WTC11 (cell line): ENCODE measurements at regions not wholly inside any gene's neighbourhood (a gene's known extent, or its start where the extent isn't known, plus 50 kb on each side); places are given as distances from the start of the nearest gene placed in this dataset.

ENCODE experiments used
- ATAC-seq: fragments of 200-7000 bp; cut with Tn5 transposase; 2 replicates; pipeline ENCODE4 v1.10.0; 2021; ENCODE audit warnings: mild to moderate bottlenecking, moderate library complexity
- CTCF ChIA-PET: fragments of 300-600 bp; sonication (Branson Sonifier 250); formaldehyde crosslinking; loops from one replicate; lab custom pipeline; 2021; ENCODE audit warnings: antibody characterized with exemption; lab: Charles Lee
- POLR2A ChIA-PET: fragments of 350-600 bp; sonication (Branson Sonifier 250); formaldehyde crosslinking; loops from one replicate; lab custom pipeline; 2021; ENCODE audit warnings: antibody characterized with exemption; lab: Charles Lee
- DNase-seq: peaks from one replicate; pipeline ENCODE4 v3.0.0; 2021; ENCODE audit warnings: low spot score
- H3K27ac Mint-ChIP-seq: 2 replicates; pipeline ENCODE4 v1.8.0; 2021; ENCODE audit warnings: mixed read lengths
- H3K27me3 Mint-ChIP-seq: 2 replicates; pipeline ENCODE4 v1.8.0; 2021; ENCODE audit warnings: low read depth, mild to moderate bottlenecking, moderate library complexity, mixed read lengths
- H3K36me3 Mint-ChIP-seq: 2 replicates; pipeline ENCODE4 v1.8.0; 2021; ENCODE audit warnings: mixed read lengths
- H3K4me1 Mint-ChIP-seq: 2 replicates; pipeline ENCODE4 v1.8.0; 2022; ENCODE audit warnings: mixed read lengths
- H3K4me3 Mint-ChIP-seq: 2 replicates; pipeline ENCODE4 v1.8.0; 2021; ENCODE audit warnings: mild to moderate bottlenecking, moderate library complexity, mixed read lengths
- H3K9me3 Mint-ChIP-seq: 2 replicates; pipeline ENCODE4 v1.8.0; 2021; ENCODE audit warnings: mixed read lengths
- AR ChIP-seq: fragments of 250-450 bp; sonication (Bioruptor Pico); IDR thresholded peaks from 2 replicates; pipeline ENCODE4 v1.9.0; 2021; ENCODE audit warnings: mild to moderate bottlenecking
- E2F5 ChIP-seq: sonication (generic); formaldehyde crosslinking; IDR thresholded peaks from 2 replicates; pipeline ENCODE4 v1.8.1; 2022; ENCODE audit warnings: mild to moderate bottlenecking, moderate library complexity, missing genetic modification reagents
- FOXJ3 ChIP-seq: sonication (generic); formaldehyde crosslinking; IDR thresholded peaks from 2 replicates; pipeline ENCODE4 v1.9.0; 2021; ENCODE audit warnings: missing genetic modification reagents, mild to moderate bottlenecking, borderline replicate concordance
- JAZF1 ChIP-seq: fragments of 250-450 bp; sonication (Bioruptor Pico); IDR thresholded peaks from 2 replicates; pipeline ENCODE4 v1.9.0; 2021; ENCODE audit warnings: moderate library complexity, mild to moderate bottlenecking, inconsistent platforms
- NFYB ChIP-seq: sonication (generic); formaldehyde crosslinking; conservative IDR thresholded peaks from 2 replicates; pipeline ENCODE4 v1.8.0; 2022; ENCODE audit warnings: low read depth, missing genetic modification reagents
- OVOL2 ChIP-seq: fragments of 250-450 bp; sonication (Bioruptor Pico); IDR thresholded peaks from 2 replicates; pipeline ENCODE4 v1.9.0; 2021; ENCODE audit warnings: mild to moderate bottlenecking, borderline replicate concordance
- PRRX2 ChIP-seq: fragments of 250-450 bp; sonication (Bioruptor Pico); IDR thresholded peaks from 2 replicates; pipeline ENCODE4 v1.8.0; 2021; ENCODE audit warnings: mild to moderate bottlenecking
- SOX15 ChIP-seq: fragments of 250-450 bp; sonication (Bioruptor Pico); IDR thresholded peaks from 2 replicates; pipeline ENCODE4 v1.9.0; 2021; ENCODE audit warnings: mild to moderate bottlenecking
- TEAD4 ChIP-seq: sonication (generic); formaldehyde crosslinking; IDR thresholded peaks from 2 replicates; pipeline ENCODE4 v1.8.0; 2022; ENCODE audit warnings: mild to moderate bottlenecking, missing genetic modification reagents
- ZMAT4 ChIP-seq: fragments of 250-450 bp; sonication (Bioruptor Pico); IDR thresholded peaks from 2 replicates; pipeline ENCODE4 v1.9.0; 2021; ENCODE audit warnings: mild to moderate bottlenecking
- ZNF219 ChIP-seq: sonication (generic); formaldehyde crosslinking; IDR thresholded peaks from 2 replicates; pipeline ENCODE4 v1.8.0; 2023; ENCODE audit warnings: missing genetic modification reagents, mild to moderate bottlenecking, borderline replicate concordance
- ZNF317 ChIP-seq: sonication (generic); formaldehyde crosslinking; IDR thresholded peaks from 2 replicates; pipeline ENCODE4 v1.8.1; 2023; ENCODE audit warnings: low read depth, mild to moderate bottlenecking, moderate library complexity, missing genetic modification reagents, borderline replicate concordance
- ZNF425 ChIP-seq: fragments of 250-450 bp; sonication (Bioruptor Pico); conservative IDR thresholded peaks from 2 replicates; pipeline ENCODE4 v1.9.0; 2021; ENCODE audit warnings: mild to moderate bottlenecking
- ZNF671 ChIP-seq: fragments of 250-450 bp; sonication (Bioruptor Pico); IDR thresholded peaks from 2 replicates; pipeline ENCODE4 v1.8.0; 2021; ENCODE audit warnings: mild to moderate bottlenecking
- TF ChIP-seq, protein P1 (sequence below): sonication (generic); formaldehyde crosslinking; IDR thresholded peaks from 2 replicates; pipeline ENCODE4 v1.8.0; 2022; ENCODE audit warnings: mild to moderate bottlenecking, missing genetic modification reagents
- TF ChIP-seq, protein P2 (sequence below): fragments of 200-600 bp; IDR thresholded peaks from 2 replicates; pipeline ENCODE4 v1.8.0; 2022; ENCODE audit warnings: antibody characterized with exemption
- TF ChIP-seq, protein P3 (sequence below): fragments of 250-450 bp; sonication (Bioruptor Pico); IDR thresholded peaks from 2 replicates; pipeline ENCODE4 v1.9.0; 2021; ENCODE audit warnings: moderate library complexity, mild to moderate bottlenecking, inconsistent platforms, borderline replicate concordance

DNA sequence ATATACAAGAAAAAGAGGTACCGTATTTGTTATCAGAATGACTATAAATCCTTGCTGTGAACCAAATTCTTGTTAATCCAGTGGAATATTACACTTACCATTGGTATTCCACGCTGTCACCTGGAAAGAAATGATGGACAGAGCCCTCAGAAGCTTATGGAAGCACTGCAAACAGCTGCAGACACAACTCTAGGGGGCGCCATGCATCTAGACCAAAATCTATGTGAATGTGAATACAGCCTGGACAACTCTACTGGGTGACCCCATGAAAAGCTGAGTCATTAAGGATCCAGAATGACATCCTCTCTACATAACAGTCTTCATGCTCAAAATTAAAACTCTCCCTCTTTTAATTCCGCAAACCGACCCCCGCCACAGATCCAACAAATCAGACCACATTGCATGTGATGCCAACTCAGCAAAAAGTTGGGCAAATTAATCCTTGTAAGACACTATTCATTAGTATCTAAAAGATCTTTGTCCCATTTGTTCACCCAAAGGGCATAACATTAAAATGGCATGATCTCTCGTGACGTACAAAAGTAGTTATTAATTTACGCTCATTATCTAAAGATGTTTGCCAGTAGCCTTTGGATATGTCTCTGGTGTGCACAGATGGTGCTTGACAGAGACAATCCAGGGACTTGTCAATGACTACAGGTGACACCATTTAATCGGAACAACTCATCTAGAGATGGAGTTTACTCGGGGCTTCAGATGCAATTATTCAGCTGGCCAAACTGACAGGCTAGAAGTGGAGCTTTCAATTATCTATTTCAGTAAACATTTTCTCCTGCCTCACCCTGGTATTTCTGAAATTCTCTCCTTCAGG is 552.7 kb upstream of the PSMD7 start:
- peak; percentile 52 for DNase-seq
- no peaks in the 10 kb centered on the region for H3K27me3 Mint-ChIP-seq
- H3K36me3 Mint-ChIP-seq: no peaks in the 10 kb centered on the region; the same call in 1 of the 2 replicates
- CTCF ChIA-PET: interaction anchor here (0.5 to 2.6 kb wide), 24 partner anchors 8 to 1609 kb away, joined by 3 to 21 read pairs (median 5); no protein-coding TSS in a partner anchor
- no peak overlapping the region; the same call in 1 of the 2 replicates for H3K27ac Mint-ChIP-seq
- peaks cover 21% of the 10 kb centered on the region for H3K9me3 Mint-ChIP-seq
- TF ChIP-seq JAZF1 (CRISPR knock-in tag) (no peak), TEAD4 (CRISPR knock-in tag) (no peak), SOX15 (no peak), ZNF425 (CRISPR knock-in tag) (no peak)
- TF ChIP-seq, protein P1, sequence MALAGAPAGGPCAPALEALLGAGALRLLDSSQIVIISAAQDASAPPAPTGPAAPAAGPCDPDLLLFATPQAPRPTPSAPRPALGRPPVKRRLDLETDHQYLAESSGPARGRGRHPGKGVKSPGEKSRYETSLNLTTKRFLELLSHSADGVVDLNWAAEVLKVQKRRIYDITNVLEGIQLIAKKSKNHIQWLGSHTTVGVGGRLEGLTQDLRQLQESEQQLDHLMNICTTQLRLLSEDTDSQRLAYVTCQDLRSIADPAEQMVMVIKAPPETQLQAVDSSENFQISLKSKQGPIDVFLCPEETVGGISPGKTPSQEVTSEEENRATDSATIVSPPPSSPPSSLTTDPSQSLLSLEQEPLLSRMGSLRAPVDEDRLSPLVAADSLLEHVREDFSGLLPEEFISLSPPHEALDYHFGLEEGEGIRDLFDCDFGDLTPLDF (CRISPR knock-in tag): no peak
- TF ChIP-seq, protein P2, sequence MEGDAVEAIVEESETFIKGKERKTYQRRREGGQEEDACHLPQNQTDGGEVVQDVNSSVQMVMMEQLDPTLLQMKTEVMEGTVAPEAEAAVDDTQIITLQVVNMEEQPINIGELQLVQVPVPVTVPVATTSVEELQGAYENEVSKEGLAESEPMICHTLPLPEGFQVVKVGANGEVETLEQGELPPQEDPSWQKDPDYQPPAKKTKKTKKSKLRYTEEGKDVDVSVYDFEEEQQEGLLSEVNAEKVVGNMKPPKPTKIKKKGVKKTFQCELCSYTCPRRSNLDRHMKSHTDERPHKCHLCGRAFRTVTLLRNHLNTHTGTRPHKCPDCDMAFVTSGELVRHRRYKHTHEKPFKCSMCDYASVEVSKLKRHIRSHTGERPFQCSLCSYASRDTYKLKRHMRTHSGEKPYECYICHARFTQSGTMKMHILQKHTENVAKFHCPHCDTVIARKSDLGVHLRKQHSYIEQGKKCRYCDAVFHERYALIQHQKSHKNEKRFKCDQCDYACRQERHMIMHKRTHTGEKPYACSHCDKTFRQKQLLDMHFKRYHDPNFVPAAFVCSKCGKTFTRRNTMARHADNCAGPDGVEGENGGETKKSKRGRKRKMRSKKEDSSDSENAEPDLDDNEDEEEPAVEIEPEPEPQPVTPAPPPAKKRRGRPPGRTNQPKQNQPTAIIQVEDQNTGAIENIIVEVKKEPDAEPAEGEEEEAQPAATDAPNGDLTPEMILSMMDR: peak; percentile 36; the same call in 1 of the 2 replicates
- TF ChIP-seq, all 79 proteins: peak for 1
- no peak overlapping the region for H3K4me3 Mint-ChIP-seq
- ATAC-seq: peak; percentile 50
- POLR2A ChIA-PET: interaction anchor here (0.7 kb wide), 1 partner anchor 56 kb away, joined by 3 read pairs; no protein-coding TSS in a partner anchor
- H3K4me1 Mint-ChIP-seq: peaks cover 12% of the 10 kb centered on the region

GRCh38 chr16:73739049-73739769 is 557.4 kb upstream of the PSMD7 start:
- Mint-ChIP-seq H3K9me3 (peaks cover 45% of the 10 kb centered on the region), H3K4me1 (peaks cover 6% of the 10 kb centered on the region), H3K36me3 (peaks cover 18% of the 10 kb centered on the region), H3K4me3 (no peak overlapping the region), H3K27ac (no peak overlapping the region), H3K27me3 (no peaks in the 10 kb centered on the region)
- CTCF ChIA-PET: no interaction called here
- TF ChIP-seq E2F5 (no peak), ZMAT4 (CRISPR knock-in tag) (no peak), PRRX2 (CRISPR knock-in tag) (no peak), ZNF317 (CRISPR knock-in tag) (no peak), ZNF671 (CRISPR knock-in tag) (no peak), SOX15 (no peak), ZNF219 (CRISPR knock-in tag) (no peak), NFYB (CRISPR knock-in tag) (no peak), FOXJ3 (CRISPR knock-in tag) (no peak), AR (CRISPR knock-in tag) (no peak), OVOL2 (CRISPR knock-in tag) (no peak)
- TF ChIP-seq, protein P3, sequence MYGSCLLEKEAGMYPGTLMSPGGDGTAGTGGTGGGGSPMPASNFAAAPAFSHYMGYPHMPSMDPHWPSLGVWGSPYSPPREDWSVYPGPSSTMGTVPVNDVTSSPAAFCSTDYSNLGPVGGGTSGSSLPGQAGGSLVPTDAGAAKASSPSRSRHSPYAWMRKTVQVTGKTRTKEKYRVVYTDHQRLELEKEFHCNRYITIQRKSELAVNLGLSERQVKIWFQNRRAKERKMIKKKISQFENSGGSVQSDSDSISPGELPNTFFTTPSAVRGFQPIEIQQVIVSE (CRISPR knock-in tag): no peak
- DNase-seq: no peak
- ATAC-seq: no peak
- POLR2A ChIA-PET: no interaction called here
